ENCODE measurements at regions not wholly inside any gene's neighbourhood (a gene's known extent, or its start where the extent isn't known, plus 50 kb on each side); places are given as distances from the start of the nearest gene placed in this dataset.

- DNase-seq (ENCODE audit: low spot score) = no peak
- no peaks in the 10 kb centered on the region for H3K27me3 ChIP-seq
- H3K36me3 ChIP-seq (replicated peaks; ENCODE audit: insufficient read depth, low read depth) = no peaks in the 10 kb centered on the region
- H3K9me3 ChIP-seq (ENCODE audit: low read depth) = no peaks in the 10 kb centered on the region
- no peaks in the 10 kb centered on the region for H3K79me2 ChIP-seq
- H3K4me2 ChIP-seq = no peak overlapping the region
- H4K20me1 ChIP-seq (ENCODE audit: insufficient read depth, poor library complexity, severe bottlenecking) = no peaks in the 10 kb centered on the region
- peaks cover 3% of the 10 kb centered on the region for H3K4me1 ChIP-seq (ENCODE audit: insufficient read depth)
- H3K9me2 ChIP-seq (replicated peaks; ENCODE audit: insufficient read depth) = no peaks in the 10 kb centered on the region
- no peak overlapping the region for H2AFZ ChIP-seq
- no peak overlapping the region for H3K27ac ChIP-seq
- TF ChIP-seq CTCF (IDR thresholded peaks at IDR 0.05; ENCODE audit: poor library complexity) = no peak
- TF ChIP-seq EZH2phosphoT487 (IDR thresholded peaks at IDR 0.05; ENCODE audit: low read depth, severe bottlenecking, unreplicated experiment) = no peak
- TF ChIP-seq EZH2 (IDR thresholded peaks at IDR 0.05; ENCODE audit: borderline replicate concordance) = no peak
- no peak overlapping the region for H3K4me3 ChIP-seq
Observed at GRCh38 chr16:64364894-64365293, 757.0 kb downstream of the CDH11 start.

GRCh38 chr16:64364416-64364815, 757.4 kb downstream of the CDH11 start:
- Histone ChIP-seq H3K27ac (no peak overlapping the region), H3K9me2 (replicated peaks; ENCODE audit: insufficient read depth) (no peaks in the 10 kb centered on the region), H3K27me3 (no peaks in the 10 kb centered on the region), H3K36me3 (replicated peaks; ENCODE audit: insufficient read depth, low read depth) (no peaks in the 10 kb centered on the region), H3K4me2 (no peak overlapping the region), H2AFZ (no peak overlapping the region), H3K4me1 (ENCODE audit: insufficient read depth) (peaks cover 3% of the 10 kb centered on the region), H3K9me3 (ENCODE audit: low read depth) (no peaks in the 10 kb centered on the region), H3K79me2 (no peaks in the 10 kb centered on the region), H3K4me3 (no peak overlapping the region), H4K20me1 (ENCODE audit: insufficient read depth, poor library complexity, severe bottlenecking) (no peaks in the 10 kb centered on the region)
- WGBS (ENCODE audit: low lambda C conversion rate, missing lambda C conversion rate) = 100% methylated on average over 1 of the region's 1 CpG
- TF ChIP-seq EZH2 (IDR thresholded peaks at IDR 0.05; ENCODE audit: borderline replicate concordance) (no peak), CTCF (IDR thresholded peaks at IDR 0.05; ENCODE audit: poor library complexity) (no peak), EZH2phosphoT487 (IDR thresholded peaks at IDR 0.05; ENCODE audit: low read depth, severe bottlenecking, unreplicated experiment) (no peak)
- DNase-seq (ENCODE audit: low spot score) = no peak

- 95% methylated on average over 2 of the region's 2 CpGs for WGBS (ENCODE audit: low lambda C conversion rate, missing lambda C conversion rate)
- no peaks in the 10 kb centered on the region for H4K20me1 ChIP-seq (ENCODE audit: insufficient read depth, poor library complexity, severe bottlenecking)
- H3K4me1 ChIP-seq (ENCODE audit: insufficient read depth) = peaks cover 3% of the 10 kb centered on the region
- H3K36me3 ChIP-seq (replicated peaks; ENCODE audit: insufficient read depth, low read depth) = no peaks in the 10 kb centered on the region
- H3K27ac ChIP-seq = no peak overlapping the region
- no peak overlapping the region for H3K4me3 ChIP-seq
- H3K27me3 ChIP-seq = no peaks in the 10 kb centered on the region
- no peaks in the 10 kb centered on the region for H3K79me2 ChIP-seq
- no peak overlapping the region for H3K4me2 ChIP-seq
- H3K9me3 ChIP-seq (ENCODE audit: low read depth) = no peaks in the 10 kb centered on the region
- TF ChIP-seq EZH2phosphoT487 (IDR thresholded peaks at IDR 0.05; ENCODE audit: low read depth, severe bottlenecking, unreplicated experiment) (no peak), CTCF (IDR thresholded peaks at IDR 0.05; ENCODE audit: poor library complexity) (no peak), EZH2 (IDR thresholded peaks at IDR 0.05; ENCODE audit: borderline replicate concordance) (no peak)
- DNase-seq (ENCODE audit: low spot score) = no peak
- H3K9me2 ChIP-seq (replicated peaks; ENCODE audit: insufficient read depth) = no peaks in the 10 kb centered on the region
- H2AFZ ChIP-seq = no peak overlapping the region
Observed at GRCh38 chr16:64364016-64364415, 757.8 kb downstream of the CDH11 start.

DNA sequence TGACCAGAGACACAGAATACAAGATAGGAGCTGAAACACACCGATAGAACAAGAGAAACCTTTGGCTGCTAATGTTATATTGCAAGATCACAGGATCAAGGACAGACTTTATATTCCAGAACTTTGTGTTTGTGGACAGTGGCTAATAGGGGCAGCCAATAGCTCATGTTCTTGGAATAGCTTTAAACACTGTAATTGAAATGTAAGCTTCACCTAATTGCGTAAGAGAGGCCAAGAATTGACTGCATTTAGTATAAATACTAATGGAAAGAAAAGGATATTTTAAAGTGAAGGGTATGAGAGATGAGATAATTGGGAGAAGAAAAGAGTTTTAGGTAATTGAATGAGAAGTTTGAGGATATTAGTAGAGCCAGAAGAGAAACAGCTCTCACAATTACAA, 758.8 kb downstream of the CDH11 start:
- Histone ChIP-seq H3K4me2 (no peak overlapping the region), H3K27me3 (no peaks in the 10 kb centered on the region), H3K9me3 (ENCODE audit: low read depth) (no peaks in the 10 kb centered on the region), H2AFZ (no peak overlapping the region), H3K4me3 (no peak overlapping the region), H4K20me1 (ENCODE audit: insufficient read depth, poor library complexity, severe bottlenecking) (no peaks in the 10 kb centered on the region), H3K9me2 (replicated peaks; ENCODE audit: insufficient read depth) (no peaks in the 10 kb centered on the region), H3K4me1 (ENCODE audit: insufficient read depth) (peaks cover 3% of the 10 kb centered on the region), H3K27ac (no peak overlapping the region), H3K79me2 (no peaks in the 10 kb centered on the region), H3K36me3 (replicated peaks; ENCODE audit: insufficient read depth, low read depth) (no peaks in the 10 kb centered on the region)
- no peak for DNase-seq (ENCODE audit: low spot score)
- WGBS (ENCODE audit: low lambda C conversion rate, missing lambda C conversion rate) = 84% methylated on average over 2 of the region's 2 CpGs
- TF ChIP-seq EZH2phosphoT487 (IDR thresholded peaks at IDR 0.05; ENCODE audit: low read depth, severe bottlenecking, unreplicated experiment) (no peak), CTCF (IDR thresholded peaks at IDR 0.05; ENCODE audit: poor library complexity) (no peak), EZH2 (IDR thresholded peaks at IDR 0.05; ENCODE audit: borderline replicate concordance) (no peak)
